TTC549 (cell line): ENCODE measurements at regions not wholly inside any gene's neighbourhood (a gene's known extent, or its start where the extent isn't known, plus 50 kb on each side); places are given as distances from the start of the nearest gene placed in this dataset.
"Not testable (repeated sequence)": the region's sequence is repeated elsewhere in the genome, so short reads cannot be mapped to it uniquely, and the experiment has no call there.

ENCODE experiments used
- FAIRE-seq: peaks from 2 replicates; lab custom pipeline; 2012; peaks lifted over from hg19 to GRCh38; lab: Jason Lieb, UNC

- no peak for FAIRE-seq
Measured at GRCh38 chr16:66095676-66096075, 270.8 kb upstream of the CDH5 start.

- no peak for FAIRE-seq
Measured at GRCh38 chr16:66093191-66093590, 273.3 kb upstream of the CDH5 start.

DNA sequence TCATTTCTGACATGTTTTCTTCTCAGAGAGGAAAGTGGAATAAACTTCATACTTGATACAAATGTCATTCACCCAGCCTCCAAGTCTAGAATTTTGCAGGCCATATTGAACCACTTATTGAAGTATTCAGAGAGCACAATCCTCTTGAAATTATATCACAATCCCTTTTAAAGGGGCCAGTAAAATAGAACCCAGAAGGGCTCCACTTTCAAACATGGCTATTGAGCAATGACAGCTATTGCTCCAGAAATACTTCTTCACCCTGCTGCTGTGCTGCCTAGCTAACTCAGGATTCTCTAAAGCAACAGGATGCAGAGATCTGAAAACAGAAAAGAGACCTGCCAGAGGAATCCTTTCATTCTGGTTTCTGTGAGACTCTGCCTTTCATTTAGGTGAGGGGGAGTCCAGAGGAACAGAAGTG, 275.0 kb upstream of the CDH5 start:
- FAIRE-seq = no peak

- no peak for FAIRE-seq
Measured at GRCh38 chr16:66088681-66089080, 277.8 kb upstream of the CDH5 start.

GRCh38 chr16:66087308-66087707, 279.2 kb upstream of the CDH5 start:
- no peak for FAIRE-seq

DNA sequence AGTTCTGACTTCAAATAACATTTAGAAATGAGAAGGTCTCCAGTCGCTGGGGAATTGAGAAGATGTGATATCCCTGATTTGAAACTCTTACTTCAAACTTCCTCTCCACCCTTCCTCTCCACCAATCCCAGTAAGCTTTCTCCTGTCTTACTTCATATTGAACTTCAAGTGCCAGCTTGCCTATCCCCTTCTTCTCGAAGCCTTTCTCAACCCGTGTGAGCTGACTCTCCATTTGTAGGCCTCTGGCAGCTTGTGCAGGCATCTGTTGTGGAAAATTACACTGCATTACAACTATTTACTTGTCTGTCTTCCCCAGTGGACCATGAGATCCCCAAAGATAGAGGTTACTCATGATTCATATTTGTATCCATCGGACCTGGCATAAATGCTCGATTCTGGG, 280.8 kb upstream of the CDH5 start:
- FAIRE-seq = no peak

GRCh38 chr16:66084731-66085130, 281.8 kb upstream of the CDH5 start:
- not testable (repeated sequence) for FAIRE-seq

- no peak for FAIRE-seq
Measured at GRCh38 chr16:66084306-66084705, 282.2 kb upstream of the CDH5 start.

GRCh38 chr16:66083171-66083570, 283.3 kb upstream of the CDH5 start:
- no peak for FAIRE-seq

DNA sequence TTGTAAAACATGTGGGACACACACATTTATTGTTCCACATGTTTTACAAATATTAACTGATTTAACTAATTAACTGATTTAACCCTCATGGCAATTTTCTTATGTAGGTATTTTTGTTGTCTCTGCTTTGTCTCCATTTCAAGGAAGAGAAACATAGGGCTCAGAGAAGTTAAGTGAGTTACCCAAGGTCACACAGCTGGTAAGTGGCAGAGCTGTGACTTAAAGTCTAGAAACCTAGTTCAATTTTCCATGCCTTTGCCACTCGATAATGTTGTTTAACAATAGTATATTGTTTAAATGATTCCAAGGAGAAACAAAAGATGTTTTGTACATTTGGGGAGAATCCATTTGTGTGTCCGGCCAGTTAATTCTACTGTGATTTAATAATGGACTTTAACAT, 284.1 kb upstream of the CDH5 start:
- no peak for FAIRE-seq

DNA sequence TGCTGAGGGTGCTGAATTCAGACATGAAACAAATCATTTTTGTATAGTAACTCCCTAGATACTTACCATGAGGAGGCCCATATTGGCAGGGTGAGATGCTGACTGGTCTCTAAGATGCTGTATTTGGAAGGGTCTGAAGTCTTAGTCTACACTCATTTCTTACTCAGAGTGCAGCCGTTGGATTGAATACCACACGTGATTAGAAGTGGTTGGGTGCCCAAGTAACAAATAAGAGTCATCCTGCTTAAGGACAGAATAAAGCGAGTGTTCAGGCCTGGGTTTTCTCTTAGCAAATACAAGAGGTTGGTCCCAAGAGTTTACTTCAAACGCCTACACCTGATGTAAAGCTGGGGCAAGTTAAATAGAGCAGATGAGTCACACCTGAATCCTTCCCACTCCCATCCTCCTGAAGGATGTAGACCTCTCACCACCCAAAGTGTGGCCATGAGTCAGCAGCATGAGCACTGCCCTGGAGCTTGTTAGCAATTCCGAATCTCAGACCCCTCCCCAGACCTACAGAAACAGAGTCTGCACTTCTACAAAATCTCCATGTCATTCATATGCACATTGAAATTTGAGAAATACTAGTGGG, 284.6 kb upstream of the CDH5 start:
- no peak for FAIRE-seq

GRCh38 chr16:66079671-66080334, 286.7 kb upstream of the CDH5 start:
- FAIRE-seq = no peak

DNA sequence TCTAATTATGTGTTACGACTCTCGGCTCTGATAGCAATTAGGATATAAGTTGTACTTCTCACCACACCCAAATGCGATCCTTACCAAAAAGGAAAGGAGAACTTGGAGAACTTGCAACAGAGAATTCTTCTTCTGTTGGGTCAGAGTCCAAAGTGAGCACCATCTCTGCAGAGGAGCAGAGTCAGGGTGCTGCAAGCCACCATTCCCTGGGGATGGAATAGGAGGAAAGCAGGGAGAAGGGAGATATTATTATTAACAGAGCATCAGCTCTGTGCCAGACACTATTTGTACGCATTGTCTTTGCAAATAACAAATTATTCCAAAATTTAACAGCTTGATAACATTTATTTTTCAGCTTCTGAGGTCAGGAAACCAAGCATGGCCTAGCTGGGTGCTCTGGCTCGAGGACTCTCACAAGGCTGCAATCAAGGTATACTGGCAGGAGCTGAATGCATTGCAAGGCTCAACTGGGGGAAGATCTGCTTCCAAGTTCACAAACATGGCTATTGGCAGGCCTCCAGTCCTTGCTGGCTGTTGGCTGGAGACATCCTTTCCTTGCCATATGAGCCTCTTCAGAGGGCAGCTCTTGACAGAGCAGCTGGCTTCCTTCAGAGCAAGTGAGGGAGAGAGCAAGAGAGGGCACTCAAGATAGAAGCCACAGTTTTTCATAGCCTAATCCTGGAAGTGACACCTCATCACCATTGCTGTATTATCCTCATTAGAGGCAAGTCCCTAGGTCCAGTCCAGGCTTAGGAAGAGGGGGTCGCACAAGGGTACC, 296.2 kb upstream of the CDH5 start:
- FAIRE-seq = no peak

DNA sequence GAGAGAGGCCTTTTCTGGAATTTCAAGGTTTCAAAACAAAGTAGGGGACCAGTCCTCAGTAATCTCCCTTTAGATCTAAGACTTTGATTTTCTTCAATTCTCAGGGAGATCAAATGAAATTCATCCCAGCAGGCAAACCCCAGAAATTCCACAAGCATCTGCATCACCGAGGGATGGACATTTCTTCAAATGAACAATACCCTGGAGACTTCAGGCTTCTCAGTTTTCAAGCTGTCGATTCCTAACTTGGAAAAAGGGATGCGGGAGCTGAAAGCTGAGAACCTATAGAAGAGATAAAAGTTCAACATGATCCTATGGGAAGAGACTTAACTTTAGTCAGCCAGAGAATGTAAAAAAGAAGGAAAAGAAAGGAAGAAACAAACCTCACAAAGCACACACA, 296.9 kb upstream of the CDH5 start:
- FAIRE-seq = no peak

GRCh38 chr16:66066404-66066803, 300.1 kb upstream of the CDH5 start:
- FAIRE-seq = no peak

DNA sequence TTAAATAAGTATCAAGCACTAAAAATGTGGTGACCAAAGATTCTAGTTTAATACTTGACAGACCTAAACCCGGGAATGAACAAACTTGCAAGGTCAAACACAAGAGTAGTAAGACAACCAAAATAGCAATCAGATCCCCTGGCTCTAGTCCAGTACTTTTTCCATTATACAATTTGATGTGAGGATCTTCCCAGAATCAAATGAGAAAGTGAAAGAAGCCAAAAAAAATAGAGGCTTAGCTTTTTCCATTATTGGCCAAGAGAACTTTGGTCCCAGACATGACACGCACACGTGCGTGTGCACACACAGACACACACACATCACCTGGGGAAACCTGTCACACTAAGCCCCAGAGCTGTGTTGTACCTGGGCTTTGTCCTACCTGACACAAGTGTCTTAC, 300.6 kb upstream of the CDH5 start:
- no peak for FAIRE-seq

DNA sequence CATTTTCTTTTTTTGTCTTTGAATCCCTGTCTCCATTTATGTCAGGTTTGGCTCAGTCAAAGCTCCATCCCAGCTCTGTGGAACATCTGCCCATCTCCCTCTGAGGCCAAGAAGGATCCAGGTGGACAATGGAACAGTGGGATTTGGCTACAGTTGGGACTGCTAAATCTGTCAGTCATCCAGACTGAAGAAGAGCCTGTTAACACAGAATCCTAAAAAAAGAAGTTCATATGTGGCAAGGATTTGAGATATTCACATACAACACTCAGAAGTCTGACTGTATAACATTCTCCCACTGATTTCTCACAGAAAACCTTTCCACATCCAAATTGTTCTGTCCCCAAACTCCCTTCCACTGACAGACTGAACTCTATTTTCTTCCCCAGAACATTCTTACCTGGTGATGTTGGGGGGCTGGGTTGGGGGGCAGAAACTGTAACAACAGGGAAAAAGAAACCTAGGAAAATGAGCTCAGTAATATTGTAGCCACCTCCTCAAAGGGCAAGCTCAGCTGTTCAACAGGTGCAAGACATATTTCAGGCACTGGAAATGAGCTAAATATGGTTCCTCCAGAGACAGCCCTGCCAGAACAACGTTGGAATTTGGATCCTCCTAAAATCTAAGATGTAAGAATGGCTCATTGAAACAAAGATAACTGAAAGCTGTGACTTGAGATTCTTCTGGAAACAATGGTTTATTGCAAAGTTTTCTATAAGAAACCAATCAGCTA, 301.5 kb upstream of the CDH5 start:
- FAIRE-seq = no peak

GRCh38 chr16:66058832-66059231, 307.7 kb upstream of the CDH5 start:
- no peak for FAIRE-seq

- FAIRE-seq = no peak
Measured at GRCh38 chr16:66058172-66058691, 308.3 kb upstream of the CDH5 start.

- FAIRE-seq = no peak
Measured at GRCh38 chr16:66057057-66057456, 309.4 kb upstream of the CDH5 start.

GRCh38 chr16:66054095-66054494, 312.4 kb upstream of the CDH5 start:
- FAIRE-seq = no peak

DNA sequence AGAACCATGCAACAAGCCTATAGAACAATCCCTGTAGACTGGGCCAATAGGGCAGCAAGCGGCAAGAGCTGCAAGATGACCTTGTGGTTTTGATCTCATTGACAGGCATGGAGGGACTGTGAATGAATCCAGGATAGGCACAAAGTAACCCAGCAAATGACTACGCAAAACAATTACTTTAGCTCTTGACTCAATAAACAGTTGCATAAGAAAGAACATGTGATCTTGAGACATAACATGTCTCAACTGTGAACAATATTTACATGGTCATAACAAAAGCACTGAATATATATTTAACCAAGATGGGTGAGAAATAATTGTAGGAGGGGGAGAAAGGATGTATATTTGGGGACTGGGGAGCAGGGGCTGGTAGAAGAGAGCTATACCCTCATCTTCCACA, 313.7 kb upstream of the CDH5 start:
- no peak for FAIRE-seq

- FAIRE-seq = no peak
Measured at GRCh38 chr16:66050991-66051390, 315.5 kb upstream of the CDH5 start.
